GM18861 (cell line): ENCODE measurements at regions not wholly inside any gene's neighbourhood (a gene's known extent, or its start where the extent isn't known, plus 50 kb on each side); places are given as distances from the start of the nearest gene placed in this dataset.
"Not testable (repeated sequence)": the region's sequence is repeated elsewhere in the genome, so short reads cannot be mapped to it uniquely, and the experiment has no call there.

Source experiments
- ATAC-seq: cut with Tn5 transposase; IDR thresholded peaks from one replicate; pipeline ENCODE4 v1.9.1; 2021; ENCODE audit not compliant: unreplicated experiment

DNA sequence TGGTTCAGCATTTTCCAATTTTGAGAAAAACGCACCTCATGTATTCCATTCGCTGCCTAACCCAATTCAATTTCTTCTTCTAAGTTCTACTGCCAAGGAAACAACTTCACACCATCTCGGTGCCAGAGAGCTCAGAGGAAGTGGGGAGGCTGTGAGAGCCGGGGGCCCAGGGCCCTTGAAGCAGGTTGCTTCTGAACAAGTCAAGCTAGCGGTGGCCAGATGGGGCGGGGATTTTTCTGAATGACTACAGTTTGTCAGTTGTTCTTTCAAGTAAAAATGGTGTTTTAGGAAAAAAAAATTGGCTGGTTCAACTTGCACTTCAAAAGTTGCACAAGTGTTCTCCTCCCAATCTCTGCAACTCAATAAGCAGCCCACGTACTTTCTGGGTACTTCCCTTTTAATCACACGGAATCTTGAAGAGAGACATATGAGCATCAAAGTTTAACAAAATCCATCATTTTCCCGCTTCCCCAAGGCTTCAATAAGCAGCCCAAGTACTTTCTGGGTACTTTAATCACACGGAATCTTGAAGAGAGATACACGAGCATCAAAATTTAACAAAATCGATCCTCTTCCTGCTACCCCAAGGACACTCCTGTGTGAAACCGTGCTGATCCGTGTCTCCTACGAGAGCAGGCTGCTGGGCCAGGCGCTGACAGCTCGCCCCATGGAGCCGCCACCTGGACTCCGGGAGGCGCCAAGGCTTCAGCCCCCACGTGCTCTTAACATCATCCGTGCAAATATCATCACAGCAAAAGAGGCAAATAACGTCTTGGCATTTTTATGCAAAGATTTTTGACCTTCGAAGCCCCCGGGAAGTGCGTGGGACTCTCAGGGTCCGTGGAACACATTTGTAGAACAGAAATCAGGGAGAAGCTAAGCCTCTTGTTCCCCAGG is 186.7 kb upstream of the PDE10A start:
- ATAC-seq, result no peak

GRCh38 chr6:165848086-165848426 is 185.0 kb upstream of the PDE10A start:
- ATAC-seq, result no peak

DNA sequence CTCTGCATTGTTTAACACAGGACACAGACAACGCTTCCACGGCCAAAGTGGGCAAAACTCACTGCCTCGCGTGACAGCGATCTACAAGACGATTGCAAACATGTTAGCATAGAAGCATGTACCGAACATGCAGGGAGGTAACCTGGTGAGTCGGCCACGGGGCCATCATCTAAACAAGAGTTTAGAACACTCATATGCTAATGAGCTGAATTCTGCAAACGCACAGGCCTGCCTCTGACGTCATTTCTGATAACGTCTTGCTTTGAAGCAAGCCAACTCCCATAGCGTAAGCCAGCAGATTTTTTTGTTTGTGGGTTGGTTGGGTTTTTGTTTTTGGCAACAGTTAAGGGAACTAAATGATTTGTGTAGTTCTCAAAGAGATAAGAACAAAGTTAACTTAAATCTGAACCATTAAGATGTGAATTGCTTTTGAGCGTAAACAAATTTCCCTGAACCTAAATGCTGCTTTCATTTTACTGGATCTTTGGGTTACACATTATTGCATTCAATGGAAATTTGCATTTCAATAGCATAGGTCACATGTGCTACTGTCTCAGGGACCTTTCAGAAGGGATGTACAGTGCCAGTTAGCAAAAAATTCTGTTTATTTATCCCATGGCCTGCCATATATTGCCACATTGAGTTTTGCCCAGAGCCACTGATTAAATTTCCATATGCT is 184.5 kb upstream of the PDE10A start:
- ATAC-seq, result no peak

- no peak for ATAC-seq
Measured at GRCh38 chr6:165846123-165846966, 183.3 kb upstream of the PDE10A start.

DNA sequence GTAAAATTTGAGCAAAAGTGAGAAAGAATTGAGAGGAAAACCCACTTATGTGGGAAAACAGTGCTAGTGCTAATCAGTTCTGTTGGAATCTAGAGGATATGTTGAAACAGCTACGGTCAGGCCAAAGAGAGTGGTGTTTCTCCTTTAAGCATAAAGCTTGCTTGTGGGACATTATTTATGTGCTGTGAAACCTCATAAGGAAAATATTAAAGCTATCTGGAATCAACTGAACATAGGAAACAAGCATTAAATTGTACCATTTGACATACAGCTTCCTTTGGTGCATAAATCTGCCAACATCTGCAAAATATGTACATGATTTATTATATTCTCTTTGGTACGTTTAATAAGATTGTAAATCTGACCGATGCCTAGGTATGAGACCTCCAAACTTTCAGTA is 182.5 kb upstream of the PDE10A start:
- no peak for ATAC-seq

DNA sequence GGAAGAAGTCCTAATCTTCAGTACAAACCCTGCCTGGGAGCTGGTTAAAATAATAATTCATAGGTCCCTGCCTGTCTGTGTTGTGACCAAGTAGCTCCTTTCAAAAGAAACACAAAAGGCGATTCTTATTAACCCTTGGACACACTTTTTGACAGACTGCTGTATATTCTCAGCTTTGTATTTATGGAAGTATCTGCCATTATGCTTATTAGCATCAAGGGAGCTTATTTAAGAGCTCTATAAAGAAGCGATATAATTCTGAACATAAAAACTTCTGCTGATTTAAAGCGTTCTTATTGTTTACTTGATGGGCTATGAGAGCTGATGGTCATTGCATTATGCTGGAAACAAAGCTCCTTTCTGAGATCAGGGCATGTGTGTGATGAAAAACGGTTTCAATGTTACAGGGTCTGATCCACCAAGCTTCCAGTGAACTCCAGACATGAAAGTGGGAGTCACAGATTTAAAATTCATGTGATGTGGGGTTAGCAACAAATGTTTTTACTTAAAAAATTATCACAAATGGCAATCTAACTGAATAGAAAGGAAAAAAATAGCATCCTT is 181.8 kb upstream of the PDE10A start:
- no peak for ATAC-seq

- ATAC-seq, result no peak
Measured at GRCh38 chr6:165844232-165844631, 181.2 kb upstream of the PDE10A start.

- no peak for ATAC-seq
Measured at GRCh38 chr6:165843568-165844113, 180.6 kb upstream of the PDE10A start.

DNA sequence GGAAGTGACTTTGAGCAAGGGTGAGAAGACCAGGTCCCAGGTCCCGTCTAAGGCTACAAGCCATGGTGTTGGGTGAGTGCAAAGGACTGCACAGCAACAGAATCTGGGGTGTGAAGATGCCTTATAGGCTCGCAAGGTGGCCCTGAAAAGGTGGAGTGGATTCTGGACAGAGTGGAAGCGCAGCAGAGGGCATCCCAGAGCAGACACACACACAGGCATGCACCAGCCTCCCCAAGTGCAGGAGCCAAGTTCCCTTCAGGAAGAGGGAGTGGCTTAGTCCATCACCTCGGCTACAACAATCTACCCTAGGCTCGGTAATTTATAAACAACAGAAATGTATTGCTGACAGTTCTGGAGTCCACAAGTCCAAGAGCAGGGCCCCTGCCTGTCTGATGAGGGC is 180.1 kb upstream of the PDE10A start:
- ATAC-seq, result no peak

DNA sequence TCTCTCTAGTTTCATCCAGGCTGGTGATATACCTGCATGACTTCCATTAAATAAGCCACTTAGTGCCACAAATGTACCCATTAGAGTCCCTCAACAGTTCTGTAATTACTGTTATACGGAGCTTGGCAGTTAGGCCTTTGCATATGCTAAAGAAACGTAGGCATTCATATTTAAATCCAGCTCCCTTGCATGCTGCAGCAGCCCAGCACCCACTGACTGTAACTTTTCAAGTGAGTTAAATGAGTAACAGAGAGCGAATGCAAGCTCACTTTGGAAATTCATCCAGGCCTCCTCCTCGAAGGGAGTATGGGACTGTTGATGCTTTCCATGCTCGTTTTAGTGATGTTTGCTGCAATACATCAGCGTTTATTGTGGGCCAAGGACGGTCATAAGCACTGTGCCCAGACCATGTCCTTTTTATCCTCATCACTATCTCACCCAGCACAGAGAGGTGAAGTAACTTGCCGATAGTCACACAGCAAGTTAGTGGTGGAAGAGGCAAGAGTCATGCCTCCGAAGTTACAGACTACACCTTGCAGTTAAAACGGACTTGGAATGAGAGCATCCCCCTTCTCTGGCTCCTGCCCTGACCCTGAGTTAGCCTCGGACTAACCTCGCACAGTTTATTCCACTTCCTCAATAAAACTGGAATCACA is 179.4 kb upstream of the PDE10A start:
- no peak for ATAC-seq

- ATAC-seq, result no peak
Measured at GRCh38 chr6:165841153-165841558, 178.1 kb upstream of the PDE10A start.

GRCh38 chr6:165837948-165838745 is 175.1 kb upstream of the PDE10A start:
- ATAC-seq, result no peak

DNA sequence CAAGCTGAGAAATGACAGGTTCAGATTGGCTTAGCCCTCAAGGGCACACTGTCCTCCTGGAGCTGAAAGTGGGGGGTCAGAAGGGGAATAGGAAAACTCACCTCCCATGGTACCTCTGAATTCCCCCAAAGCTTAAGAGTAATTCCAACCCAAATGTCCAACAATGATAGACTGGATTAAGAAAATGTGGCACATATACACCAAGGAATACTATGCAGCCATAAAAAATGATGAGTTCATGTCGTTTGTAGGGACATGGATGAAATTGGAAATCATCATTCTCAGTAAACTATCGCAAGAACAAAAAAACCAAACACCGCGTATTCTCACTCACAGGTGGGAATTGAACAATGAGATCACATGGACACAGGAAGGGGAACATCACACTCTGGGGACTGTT is 173.6 kb upstream of the PDE10A start:
- ATAC-seq, result not testable (repeated sequence)

GRCh38 chr6:165835410-165835851 is 172.4 kb upstream of the PDE10A start:
- ATAC-seq, result no peak

GRCh38 chr6:165834613-165835259 is 171.7 kb upstream of the PDE10A start:
- no peak for ATAC-seq

DNA sequence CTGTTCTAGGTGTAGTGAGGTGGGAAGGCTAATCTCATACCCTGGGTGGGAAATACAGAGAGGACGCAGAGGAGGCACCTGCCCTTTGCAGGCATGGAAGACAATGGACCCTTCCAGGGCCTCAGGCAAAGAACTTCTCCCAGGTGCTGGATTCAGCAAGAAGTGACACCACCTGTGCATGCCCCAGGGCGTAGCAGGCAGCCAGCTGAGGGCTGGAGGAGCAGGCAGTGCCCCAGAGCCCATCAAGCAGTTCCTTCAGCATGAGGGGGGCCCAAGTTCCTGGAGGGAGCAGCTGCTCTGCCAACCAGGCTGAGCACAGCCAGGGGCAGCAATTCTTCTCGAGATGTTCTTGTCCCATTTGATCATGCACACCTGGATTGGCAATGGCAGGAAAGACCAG is 170.3 kb upstream of the PDE10A start:
- ATAC-seq, result no peak

DNA sequence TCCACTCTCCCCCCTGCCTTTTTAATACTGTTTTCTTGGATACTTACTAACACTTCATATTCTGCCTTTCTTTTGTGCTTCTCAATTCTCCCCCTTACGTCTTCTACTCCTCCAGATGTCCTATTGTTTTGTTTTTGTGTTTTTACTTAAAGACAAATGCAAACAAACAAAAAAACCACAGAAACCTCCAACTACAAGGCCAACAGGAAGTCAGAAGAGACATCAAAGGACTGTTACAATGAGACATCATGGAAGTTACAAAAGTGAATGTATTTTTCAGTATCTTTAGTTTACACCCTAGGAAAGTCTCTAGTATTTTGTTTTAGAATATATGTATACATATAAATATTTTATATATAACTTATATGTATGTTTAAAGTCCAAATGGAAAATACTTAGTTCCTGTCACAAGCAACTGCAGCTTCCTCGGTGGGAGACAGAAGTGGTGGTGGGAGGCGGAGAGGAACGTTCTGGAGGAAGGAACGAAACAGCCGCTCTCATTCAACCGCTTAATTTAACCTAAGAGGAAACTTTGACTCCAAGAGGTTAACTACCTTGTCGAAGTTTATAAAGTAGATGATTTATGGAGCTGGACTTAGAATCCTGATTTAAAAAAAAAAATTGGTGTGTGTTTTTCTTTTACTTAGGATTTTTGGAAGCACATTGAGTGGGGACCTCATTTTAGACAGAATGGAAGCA is 168.9 kb upstream of the PDE10A start:
- ATAC-seq, result no peak

GRCh38 chr6:165830761-165831160 is 167.7 kb upstream of the PDE10A start:
- no peak for ATAC-seq
